Spleen (tissue), 11 donors: ENCODE measurements at regions not wholly inside any gene's neighbourhood (a gene's known extent, or its start where the extent isn't known, plus 50 kb on each side); places are given as distances from the start of the nearest gene placed in this dataset.

ENCODE experiments used
- DNase-seq: peaks from one replicate; pipeline ENCODE4 v3.0.0-alpha.2; 2020
- H3K27ac ChIP-seq, 8 donors: fragments of 200-600 bp; sonication (generic) in 7 of 8; 1 replicate in 4 of 8; 2 replicates in 4 of 8; pipeline versions ENCODE4 v1.5.0 to v1.8.0; 2016 to 2021; ENCODE audit warnings: inconsistent platforms in 4 of 8, mild to moderate bottlenecking in 4 of 8, moderate library complexity in 1 of 8
- H3K27me3 ChIP-seq, 7 donors: fragments of 200-600 bp; sonication (generic) in 6 of 7; replicated peaks in 1 of 7; 1 replicate in 4 of 7; 2 replicates in 3 of 7; pipeline versions ENCODE4 v1.5.0 to v1.8.0; 2016 to 2021; ENCODE audit warnings: inconsistent platforms in 3 of 7, mild to moderate bottlenecking in 1 of 7
- H3K36me3 ChIP-seq, 6 donors: fragments of 200-600 bp; sonication (generic) in 5 of 6; 1 replicate in 4 of 6; 2 replicates in 2 of 6; pipeline versions ENCODE4 v1.5.0 to v1.8.0; 2016 to 2021; ENCODE audit warnings: inconsistent platforms in 2 of 6
- H3K4me1 ChIP-seq, 6 donors: fragments of 200-600 bp; sonication (generic) in 5 of 6; 1 replicate in 3 of 6; 2 replicates in 3 of 6; pipeline versions ENCODE4 v1.5.0 to v1.8.0; 2016 to 2021; ENCODE audit warnings: inconsistent platforms in 3 of 6
- H3K4me3 ChIP-seq, 8 donors: fragments of 200-600 bp; sonication (generic) in 7 of 8; 1 replicate in 4 of 8; 2 replicates in 4 of 8; pipeline versions ENCODE4 v1.5.0 to v1.8.0; 2016 to 2021; ENCODE audit warnings: inconsistent platforms in 4 of 8, mild to moderate bottlenecking in 4 of 8, moderate library complexity in 2 of 8
- H3K9me3 ChIP-seq, 8 donors: fragments of 200-600 bp; sonication (generic) in 7 of 8; 1 replicate in 4 of 8; 2 replicates in 4 of 8; pipeline versions ENCODE4 v1.5.0 to v1.8.0; 2016 to 2021; ENCODE audit warnings: inconsistent platforms in 4 of 8
- POLR2A ChIP-seq, 3 donors: fragments of 450-650 bp; IDR thresholded peaks; one replicate each; pipeline ENCODE4 v1.5.1; 2017; ENCODE audit warnings: antibody characterized with exemption in 3 of 3, mild to moderate bottlenecking in 1 of 3
- POLR2AphosphoS5 ChIP-seq, 3 donors: sonication (generic); formaldehyde crosslinking; IDR thresholded peaks; one replicate each; pipeline ENCODE4 v1.5.1; 2017; ENCODE audit warnings: antibody characterized with exemption in 3 of 3
- WGBS, 5 donors: extraction: QIAGEN DNeasy Blood & Tissue Kit in 3 of 5; methylation state at CpG; one replicate each; pipeline versions ENCODE4 v1.1.5 to v1.1.7; 2013 to 2018; 5-methylcytosine and 5-hydroxymethylcytosine counted together
- intact Hi-C: fragments of 100-400 bp; cut with DNase I; formaldehyde crosslinking; loops from one replicate; pipeline ENCODE4 v1.15.0; 2023; ENCODE audit warnings: low total_unique reads
- TF ChIP-seq, protein P1 (sequence below), 11 experiments: fragments of 200-600 bp in 7 of 11; fragments of 450-650 bp in 4 of 11; sonication (generic) in 4 of 11; IDR thresholded peaks in 8 of 11; conservative IDR thresholded peaks in 3 of 11; 1 replicate in 7 of 11; 2 replicates in 4 of 11; pipeline versions ENCODE4 v1.4.0 to v1.8.0; 2016 to 2021; ENCODE audit warnings: antibody characterized with exemption in 11 of 11, inconsistent platforms in 4 of 11, mild to moderate bottlenecking in 1 of 11
- donor health status: healthy with polysubstance abuse.
- donor health status: DM: no; HTN: no; CAD: no; lungs with moderate emphysema.
- donor health status: DM: no; HTN: no; CAD: no.
- donor health status: Bipolar disorder and iron deficiency.
- donor health status: healthy.
- donor health status: DM: no; HTN: no; CAD: no.
- donor health status: DM: yes; HTN: yes; CAD: no.

DNA sequence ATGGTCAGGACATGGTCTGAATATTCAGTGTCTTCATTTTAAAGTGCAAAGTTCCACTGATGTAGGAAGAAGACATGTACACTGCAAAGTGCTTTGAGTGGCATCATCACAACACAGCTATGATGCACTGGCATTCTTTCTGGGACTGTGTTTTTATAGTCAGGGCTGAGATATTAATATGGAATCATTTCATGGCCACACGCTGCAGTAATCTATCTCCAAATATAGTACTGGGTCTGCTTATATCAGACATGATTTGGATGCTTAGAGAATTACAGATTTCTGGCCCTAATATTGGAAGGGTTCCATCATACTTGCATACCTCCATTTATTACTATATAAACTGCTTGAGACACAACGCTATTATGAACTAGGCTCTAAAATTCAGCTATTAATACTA, 1170.9 kb downstream of the NLGN4X start:
- H3K9me3 ChIP-seq: no peaks in the 10 kb centered on the region
- DNase-seq: no peak
- no peaks in the 10 kb centered on the region for H3K27me3 ChIP-seq
- TF ChIP-seq, protein P1, sequence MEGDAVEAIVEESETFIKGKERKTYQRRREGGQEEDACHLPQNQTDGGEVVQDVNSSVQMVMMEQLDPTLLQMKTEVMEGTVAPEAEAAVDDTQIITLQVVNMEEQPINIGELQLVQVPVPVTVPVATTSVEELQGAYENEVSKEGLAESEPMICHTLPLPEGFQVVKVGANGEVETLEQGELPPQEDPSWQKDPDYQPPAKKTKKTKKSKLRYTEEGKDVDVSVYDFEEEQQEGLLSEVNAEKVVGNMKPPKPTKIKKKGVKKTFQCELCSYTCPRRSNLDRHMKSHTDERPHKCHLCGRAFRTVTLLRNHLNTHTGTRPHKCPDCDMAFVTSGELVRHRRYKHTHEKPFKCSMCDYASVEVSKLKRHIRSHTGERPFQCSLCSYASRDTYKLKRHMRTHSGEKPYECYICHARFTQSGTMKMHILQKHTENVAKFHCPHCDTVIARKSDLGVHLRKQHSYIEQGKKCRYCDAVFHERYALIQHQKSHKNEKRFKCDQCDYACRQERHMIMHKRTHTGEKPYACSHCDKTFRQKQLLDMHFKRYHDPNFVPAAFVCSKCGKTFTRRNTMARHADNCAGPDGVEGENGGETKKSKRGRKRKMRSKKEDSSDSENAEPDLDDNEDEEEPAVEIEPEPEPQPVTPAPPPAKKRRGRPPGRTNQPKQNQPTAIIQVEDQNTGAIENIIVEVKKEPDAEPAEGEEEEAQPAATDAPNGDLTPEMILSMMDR (IDR thresholded peaks at IDR 0.05 in 8 of 11, conservative IDR thresholded peaks at IDR 0.05 in 3 of 11): no peak
- TF ChIP-seq POLR2A (IDR thresholded peaks at IDR 0.05) (no peak), POLR2AphosphoS5 (IDR thresholded peaks at IDR 0.05) (no peak)
- no peak overlapping the region for H3K27ac ChIP-seq
- H3K4me3 ChIP-seq: no peak overlapping the region
- WGBS, 5 donors: 77 to 97% (median 88%) methylated on average over 2 of the region's 2 CpGs
- intact Hi-C loops: no loop called here
- no peaks in the 10 kb centered on the region for H3K4me1 ChIP-seq
- H3K36me3 ChIP-seq: no peaks in the 10 kb centered on the region

DNA sequence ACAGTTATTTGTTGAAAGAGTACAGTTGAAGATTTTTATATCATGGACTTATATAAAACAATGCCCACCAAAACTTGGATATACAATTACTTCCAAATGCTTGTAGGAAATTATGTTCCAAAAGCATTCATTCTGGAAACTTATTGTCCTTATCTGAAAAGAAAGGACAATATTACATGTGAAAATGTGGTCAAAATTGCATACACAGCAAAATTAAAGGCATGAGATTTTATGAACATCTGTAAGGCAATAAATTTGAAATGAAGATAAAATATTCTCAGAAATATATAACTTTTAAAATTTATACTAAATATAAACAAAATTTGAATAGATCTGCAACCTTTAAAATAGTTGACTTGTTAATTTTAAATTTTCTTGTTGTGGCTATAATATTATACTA, 1173.8 kb downstream of the NLGN4X start:
- intact Hi-C loops: no loop called here
- Histone ChIP-seq H3K27me3 (no peaks in the 10 kb centered on the region), H3K27ac (no peak overlapping the region), H3K9me3 (peaks cover 0 to 8% (median 0%) of the 10 kb centered on the region in 8 donors), H3K36me3 (no peaks in the 10 kb centered on the region), H3K4me3 (no peak overlapping the region), H3K4me1 (no peaks in the 10 kb centered on the region)
- TF ChIP-seq, protein P1 (IDR thresholded peaks at IDR 0.05 in 8 of 11, conservative IDR thresholded peaks at IDR 0.05 in 3 of 11): no peak
- TF ChIP-seq POLR2A (IDR thresholded peaks at IDR 0.05) (no peak), POLR2AphosphoS5 (IDR thresholded peaks at IDR 0.05) (no peak)
- DNase-seq: no peak

DNA sequence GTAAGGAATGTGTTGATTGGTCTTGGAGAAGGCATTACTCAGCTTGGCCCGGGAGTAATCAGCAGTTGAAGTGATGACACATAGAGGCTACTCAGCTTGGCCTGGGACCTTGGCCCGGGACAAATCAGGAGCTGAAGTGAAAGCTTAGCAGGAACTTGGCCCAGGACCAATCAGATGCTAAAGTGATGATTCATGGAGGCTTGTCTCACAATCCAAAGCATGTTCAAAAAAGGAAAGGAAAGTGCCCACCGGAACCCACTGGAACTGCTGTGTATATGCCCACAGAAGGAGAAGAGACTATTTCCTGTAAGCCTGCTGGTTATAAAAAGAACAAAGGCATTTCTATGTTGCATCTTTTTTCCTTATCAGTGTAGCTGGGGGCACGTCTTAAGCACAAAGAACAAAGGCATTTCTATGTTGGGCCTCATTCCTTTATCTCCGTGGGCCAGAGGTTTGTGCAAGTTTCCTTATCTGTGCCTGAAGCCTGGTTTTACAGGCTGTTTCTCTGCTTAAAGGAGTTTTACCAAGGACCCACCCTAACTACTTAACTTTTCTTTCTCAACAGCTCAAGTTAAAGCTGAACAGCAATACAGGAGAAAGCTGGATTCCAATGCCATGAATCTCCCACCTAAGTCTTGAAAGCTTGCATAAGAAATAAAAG, 1176.7 kb downstream of the NLGN4X start:
- DNase-seq: no peak
- no peaks in the 10 kb centered on the region for H3K36me3 ChIP-seq
- no peaks in the 10 kb centered on the region for H3K4me1 ChIP-seq
- peaks cover 0 to 8% (median 0%) of the 10 kb centered on the region in 8 donors for H3K9me3 ChIP-seq
- H3K27me3 ChIP-seq: no peaks in the 10 kb centered on the region
- TF ChIP-seq, protein P1 (IDR thresholded peaks at IDR 0.05 in 8 of 11, conservative IDR thresholded peaks at IDR 0.05 in 3 of 11): no peak
- TF ChIP-seq POLR2A (IDR thresholded peaks at IDR 0.05): no peak
- no peak for TF ChIP-seq POLR2AphosphoS5 (IDR thresholded peaks at IDR 0.05)
- no peak overlapping the region for H3K4me3 ChIP-seq
- intact Hi-C loops: no loop called here
- WGBS, 5 donors: 9 to 26% (median 16%) methylated on average over 5 of the region's 5 CpGs
- H3K27ac ChIP-seq: peak overlapping the region in 1 of 8 donors; percentile 21

DNA sequence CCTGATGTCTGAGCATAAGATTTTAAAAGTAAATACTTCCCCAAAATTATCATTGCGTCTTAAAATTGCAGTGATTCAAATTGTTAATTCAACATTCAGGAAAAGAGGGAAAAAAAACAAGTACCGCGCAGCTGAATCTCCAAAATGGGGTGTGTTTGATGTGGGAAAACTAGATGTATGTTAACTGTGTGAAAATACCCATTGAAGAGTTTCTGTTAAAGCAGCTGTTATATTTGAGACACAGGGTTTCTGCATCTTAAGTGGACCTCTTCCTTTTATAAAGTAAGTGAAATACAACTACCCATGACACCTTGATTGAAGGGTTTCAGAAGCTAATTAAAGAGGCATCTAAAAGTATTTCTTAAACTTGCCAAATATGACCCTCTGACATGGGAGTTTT, 1186.1 kb downstream of the NLGN4X start:
- H3K4me1 ChIP-seq: no peaks in the 10 kb centered on the region
- H3K27ac ChIP-seq: no peak overlapping the region
- H3K4me3 ChIP-seq: no peak overlapping the region
- no peak for DNase-seq
- no peaks in the 10 kb centered on the region for H3K9me3 ChIP-seq
- H3K27me3 ChIP-seq: no peaks in the 10 kb centered on the region
- WGBS, 5 donors: 73 to 89% (median 89%) methylated on average over 3 of the region's 3 CpGs
- TF ChIP-seq POLR2AphosphoS5 (IDR thresholded peaks at IDR 0.05) (no peak), POLR2A (IDR thresholded peaks at IDR 0.05) (no peak)
- TF ChIP-seq, protein P1 (IDR thresholded peaks at IDR 0.05 in 8 of 11, conservative IDR thresholded peaks at IDR 0.05 in 3 of 11): no peak
- no peaks in the 10 kb centered on the region for H3K36me3 ChIP-seq
- intact Hi-C loops: no loop called here
